Ureter (tissue), 1 donor: ENCODE measurements at regions not wholly inside any gene's neighbourhood (a gene's known extent, or its start where the extent isn't known, plus 50 kb on each side); places are given as distances from the start of the nearest gene placed in this dataset.
"Not testable (repeated sequence)": the region's sequence is repeated elsewhere in the genome, so short reads cannot be mapped to it uniquely, and the experiment has no call there.

Experiments used
- DNase-seq: peaks from one replicate; pipeline ENCODE4 v3.0.0-alpha.2; 2020; ENCODE audit warnings: low spot score
- donor health status: DM: yes; HTN: yes; CAD: no.

DNA sequence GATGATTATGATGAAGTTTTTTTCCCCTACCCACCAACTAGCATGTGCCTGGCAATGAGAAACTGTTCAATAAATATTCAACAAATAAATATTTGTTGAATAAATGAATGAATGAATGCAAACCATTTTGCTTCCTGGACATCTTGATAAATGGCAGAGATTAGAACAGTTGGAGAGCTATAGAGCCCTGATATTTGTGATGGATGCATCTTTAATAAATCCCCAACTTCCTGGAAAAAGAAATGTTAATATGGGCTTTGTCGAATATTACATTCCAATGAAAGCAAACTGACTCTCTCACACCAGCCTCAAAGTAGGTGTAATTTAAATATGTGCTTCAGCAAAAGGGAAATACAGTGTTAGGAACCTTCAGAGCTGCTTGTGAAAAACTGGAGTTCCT is 419.7 kb downstream of the MID1IP1 start:
- no peak for DNase-seq

DNA sequence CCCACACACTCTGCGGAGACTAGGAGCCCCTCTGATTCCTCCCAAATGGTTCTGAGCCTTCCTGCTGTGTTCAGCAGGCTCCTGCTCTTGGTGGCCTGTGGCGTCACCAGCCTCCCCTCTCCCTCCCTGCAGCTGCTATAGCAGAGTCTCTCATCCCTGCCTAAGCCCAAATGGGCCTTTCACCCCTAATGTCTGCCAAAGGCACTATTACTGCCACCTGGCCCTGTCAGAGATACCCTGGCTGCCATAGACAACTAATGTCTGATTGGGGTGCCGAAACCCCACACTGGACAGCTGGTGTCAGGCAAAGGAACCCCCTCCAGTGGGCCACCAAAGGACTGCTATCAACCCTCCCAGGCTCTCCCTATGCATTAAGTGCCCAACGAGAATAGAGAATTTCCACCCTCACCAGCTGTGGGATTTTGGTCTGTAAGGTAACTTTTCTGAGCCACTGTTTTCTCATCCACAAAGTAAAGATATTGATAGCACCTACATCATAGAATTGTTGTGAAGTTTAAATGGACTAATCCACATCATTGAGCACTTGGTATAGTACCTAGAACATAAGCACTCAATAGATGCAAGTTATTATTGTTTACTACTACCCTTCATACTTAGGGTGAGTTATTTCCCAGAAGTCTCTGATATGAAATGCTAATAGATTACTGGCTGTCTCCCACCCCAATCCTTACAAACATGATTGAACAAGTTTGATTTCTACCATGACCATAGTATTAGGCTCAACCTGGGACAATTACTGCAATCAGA is 421.3 kb downstream of the MID1IP1 start:
- DNase-seq: no peak

DNA sequence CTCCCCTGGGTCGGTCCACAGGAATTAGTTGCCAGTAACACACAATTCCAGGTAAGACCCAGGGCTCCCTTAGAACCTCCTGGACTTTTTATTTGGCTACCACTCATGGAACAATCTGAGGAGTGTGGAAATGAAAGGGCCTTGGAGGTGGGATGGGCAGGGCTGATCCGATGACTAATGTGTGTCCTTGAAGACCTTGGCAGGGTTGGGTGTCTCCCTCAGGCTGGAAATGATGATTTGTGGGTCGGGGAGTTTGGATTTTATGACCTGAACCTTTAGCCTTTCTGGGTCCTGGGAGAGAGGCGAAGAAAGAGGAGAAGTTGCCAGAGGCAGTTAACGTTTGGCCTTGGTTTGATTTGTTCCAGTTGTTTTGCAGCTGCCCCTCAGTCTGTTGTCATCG is 425.0 kb downstream of the MID1IP1 start:
- no peak for DNase-seq

DNA sequence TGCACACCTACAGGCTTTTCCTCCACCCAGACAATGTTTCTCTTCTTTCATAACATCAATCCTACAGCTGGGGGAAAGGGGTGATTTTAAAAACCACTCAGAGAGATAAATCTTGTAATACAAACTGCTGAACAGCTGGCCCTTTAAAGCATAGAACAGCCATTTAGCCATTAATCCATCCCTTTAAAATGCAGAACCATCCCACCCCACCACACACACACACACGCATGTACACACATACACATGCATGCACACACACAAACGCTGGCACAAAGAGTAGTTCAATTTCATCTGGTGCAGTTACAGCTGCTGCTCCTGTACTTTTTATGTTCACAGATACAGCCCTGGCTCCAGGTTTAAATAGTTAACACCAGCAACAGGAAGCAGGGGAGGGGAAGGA is 426.1 kb downstream of the MID1IP1 start:
- no peak for DNase-seq

DNA sequence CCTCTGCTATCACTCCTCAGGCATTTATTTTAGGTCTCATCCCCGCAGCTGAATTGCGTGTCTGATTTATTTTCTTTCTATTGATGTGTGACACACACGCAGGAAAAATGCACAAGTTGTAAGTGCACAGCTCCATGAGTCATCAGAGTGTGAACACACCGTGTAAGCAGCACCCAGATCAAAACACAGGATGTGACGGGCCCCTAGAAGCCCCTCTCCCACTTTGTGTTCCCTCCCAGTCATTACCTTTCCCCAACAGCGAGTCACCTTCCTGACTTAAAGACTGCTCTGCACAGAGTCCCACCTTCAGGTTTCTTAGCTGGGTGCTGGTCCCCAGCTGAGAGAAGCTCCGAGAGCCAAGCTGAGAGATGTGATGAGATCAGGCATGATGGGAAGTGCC is 436.7 kb downstream of the MID1IP1 start:
- DNase-seq: no peak

DNA sequence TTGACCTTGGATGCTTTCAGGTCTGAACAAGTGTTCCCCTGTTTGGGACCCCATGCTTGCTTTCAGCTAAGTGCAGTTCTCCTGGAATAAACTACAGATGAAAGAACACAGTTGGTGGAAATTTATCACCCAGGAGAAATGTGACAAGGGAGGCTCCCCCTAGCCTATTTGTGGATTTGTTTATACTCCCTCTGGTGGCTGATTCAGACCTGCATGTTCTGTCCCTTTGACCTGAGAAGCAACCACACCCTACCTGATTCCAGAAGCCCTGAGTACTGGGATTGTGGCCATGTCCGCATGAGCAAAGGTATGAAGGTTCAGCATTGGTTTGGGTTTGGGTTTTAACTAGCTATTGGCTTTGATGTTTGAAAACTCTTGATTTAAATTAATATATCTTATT is 440.9 kb downstream of the MID1IP1 start:
- no peak for DNase-seq

DNA sequence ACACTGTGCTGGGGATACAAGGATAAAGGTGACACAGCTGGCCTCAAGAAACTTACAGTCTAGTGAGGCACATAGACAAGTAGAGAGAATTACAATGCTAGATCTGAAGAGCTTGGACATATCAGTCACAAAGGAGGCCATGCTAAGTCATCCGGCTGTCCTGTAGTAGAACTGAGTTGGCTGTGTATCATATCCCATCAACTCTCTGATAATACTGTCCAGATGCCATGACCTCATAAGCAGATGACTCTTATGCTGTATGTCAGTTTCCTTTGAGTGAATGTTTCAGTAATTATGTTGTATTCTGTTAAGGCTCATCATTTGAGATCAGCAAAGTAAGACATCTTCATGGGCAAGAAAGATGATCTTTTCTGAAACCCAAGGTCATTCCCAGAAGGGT is 442.9 kb downstream of the MID1IP1 start:
- DNase-seq: no peak

DNA sequence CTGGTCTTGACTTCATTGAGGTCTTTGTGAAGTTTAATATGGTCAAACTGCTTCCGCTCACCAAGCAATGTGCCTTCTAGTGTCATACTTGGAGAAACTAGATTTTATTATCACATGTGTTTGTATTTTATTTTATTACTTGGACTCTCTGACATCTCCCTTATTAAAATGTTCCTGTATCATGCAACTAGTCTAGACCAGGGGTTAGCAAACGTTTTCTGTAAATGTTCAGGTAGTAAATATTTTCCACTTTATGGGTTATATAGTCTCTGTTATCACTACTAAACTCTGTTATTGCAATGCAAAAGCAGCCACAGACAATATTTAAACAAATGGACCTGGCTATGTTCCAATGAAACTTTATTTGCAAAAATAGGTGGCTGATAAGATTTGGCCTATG is 443.8 kb downstream of the MID1IP1 start:
- DNase-seq: no peak

DNA sequence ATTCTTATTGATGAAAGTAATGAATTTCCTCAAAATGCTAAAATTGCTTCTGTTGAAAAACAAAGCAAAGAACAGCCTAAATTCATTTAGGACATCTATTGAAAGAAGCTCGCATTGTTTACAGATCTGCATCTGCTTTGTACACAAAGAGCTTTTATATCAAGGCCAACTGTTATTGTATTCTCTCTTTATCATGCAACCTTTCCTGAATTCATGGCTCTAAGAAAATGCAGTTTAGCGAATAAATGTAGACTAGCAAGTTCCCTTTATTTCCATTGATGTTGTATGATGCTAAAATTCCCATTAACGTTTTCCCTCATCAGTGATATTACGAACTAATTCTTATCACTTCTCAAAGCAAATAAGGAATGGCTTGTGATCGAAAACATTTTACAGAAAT is 446.3 kb downstream of the MID1IP1 start:
- DNase-seq: no peak

DNA sequence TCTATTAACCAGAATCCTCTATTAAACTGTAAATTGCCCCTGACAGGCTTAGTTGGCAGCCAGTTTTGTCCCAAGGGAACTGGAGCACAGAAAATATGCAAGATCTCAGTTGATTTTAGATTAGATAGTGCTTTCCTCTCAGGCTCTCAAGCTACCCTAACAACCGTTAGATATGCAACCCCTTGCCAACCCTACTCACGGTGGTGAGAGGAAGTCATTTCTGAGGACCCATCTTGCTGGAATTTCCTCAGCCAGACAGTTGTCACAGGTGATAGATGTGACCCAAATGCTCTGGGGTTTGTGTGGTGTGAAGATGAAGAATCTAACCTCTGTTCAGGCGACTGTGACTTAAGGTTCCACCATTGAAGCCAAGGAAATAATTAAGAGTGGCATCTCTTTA is 447.1 kb downstream of the MID1IP1 start:
- no peak for DNase-seq

DNA sequence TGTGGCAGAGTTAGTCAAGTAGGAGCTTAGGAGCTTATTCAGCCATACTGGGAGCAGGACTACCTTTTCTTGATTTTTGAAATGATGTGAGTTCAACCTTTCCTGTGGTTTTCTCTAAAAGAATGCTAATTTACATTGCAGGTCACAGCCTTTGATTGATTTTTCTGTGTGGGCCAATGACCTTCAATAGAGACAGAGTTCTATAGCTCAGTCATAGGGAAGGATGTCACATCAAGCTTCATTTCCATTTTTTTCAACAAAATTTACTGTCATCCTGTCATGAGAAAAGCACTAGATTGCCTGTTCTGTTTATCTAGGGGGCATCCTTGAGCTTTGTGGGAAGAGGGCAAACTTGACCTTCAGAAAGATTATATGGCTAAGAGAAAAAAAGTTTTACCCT is 448.7 kb downstream of the MID1IP1 start:
- DNase-seq: no peak

DNA sequence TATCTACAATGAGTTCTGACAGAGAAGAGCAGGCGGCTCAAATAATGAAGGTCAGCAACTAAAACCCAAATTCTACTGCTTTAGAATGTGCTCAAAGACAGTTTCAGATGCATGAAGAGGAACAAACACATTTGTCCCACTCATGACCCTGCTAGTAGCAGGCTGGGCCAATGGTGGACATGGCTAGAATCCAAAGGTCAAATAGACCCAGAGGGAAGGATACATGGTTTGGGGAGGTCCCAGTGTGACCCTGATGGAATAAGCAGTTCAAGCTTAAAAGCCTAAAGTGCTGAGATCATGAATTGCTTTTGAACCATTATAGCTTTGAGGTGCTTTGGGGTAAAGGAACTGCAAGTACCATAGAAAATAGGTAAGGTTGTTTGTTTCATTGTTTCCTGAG is 450.7 kb downstream of the MID1IP1 start:
- no peak for DNase-seq

DNA sequence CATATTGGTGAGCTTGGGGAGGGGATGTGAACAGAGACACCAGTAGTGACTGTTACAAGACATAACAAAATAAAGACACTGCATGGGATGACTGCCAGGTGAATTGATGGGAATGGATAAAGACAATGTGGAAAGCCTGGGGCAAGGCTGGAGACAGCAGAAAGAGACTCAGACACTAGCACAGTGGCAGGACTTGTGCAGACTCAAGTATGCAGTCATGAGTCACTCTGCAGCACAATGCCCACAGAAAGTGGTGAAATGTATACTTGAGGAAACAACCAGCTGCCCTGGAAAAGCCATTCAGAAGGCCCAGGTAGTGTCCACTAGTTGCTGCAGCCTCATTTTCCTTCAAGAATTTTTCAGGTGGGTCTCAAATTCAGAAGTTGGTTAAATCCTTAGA is 452.3 kb downstream of the MID1IP1 start:
- DNase-seq: no peak

DNA sequence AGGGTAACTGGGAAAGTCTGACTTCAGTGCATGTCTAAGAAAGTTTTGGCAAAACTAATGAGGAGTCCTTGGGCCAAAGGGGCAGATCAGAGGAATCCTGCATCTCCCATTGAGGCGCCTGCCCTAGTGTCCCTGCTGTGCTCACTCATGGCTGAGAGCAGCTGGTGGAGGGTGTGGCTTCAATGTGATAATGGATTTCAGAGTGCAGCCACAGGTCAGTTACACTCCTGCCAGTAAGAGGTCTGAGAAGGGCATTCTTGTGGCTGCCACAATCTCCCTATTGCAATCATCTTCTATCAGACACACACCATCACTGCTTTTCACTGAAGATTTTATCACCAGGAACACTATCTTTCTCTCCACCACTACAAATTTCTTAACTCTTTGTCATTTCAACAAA is 457.1 kb downstream of the MID1IP1 start:
- DNase-seq: no peak

DNA sequence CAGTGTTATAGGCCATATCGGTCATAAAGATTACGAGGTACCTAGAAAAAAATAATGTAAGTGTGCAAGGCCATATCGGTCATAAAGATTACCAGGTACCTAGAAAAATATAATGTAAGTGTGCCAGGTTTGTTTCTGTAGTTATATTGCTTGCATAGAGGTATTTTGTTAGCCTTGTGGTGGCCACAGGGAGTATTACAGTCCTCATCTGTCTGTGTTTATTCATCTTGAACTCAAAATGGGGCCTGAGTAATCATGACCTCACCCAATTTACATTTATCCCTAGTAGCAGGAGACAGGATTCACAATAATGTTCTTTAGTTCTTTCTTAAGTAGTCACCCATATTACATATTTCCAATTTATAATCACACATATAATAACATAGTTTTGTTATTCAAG is 459.7 kb downstream of the MID1IP1 start:
- DNase-seq: no peak

DNA sequence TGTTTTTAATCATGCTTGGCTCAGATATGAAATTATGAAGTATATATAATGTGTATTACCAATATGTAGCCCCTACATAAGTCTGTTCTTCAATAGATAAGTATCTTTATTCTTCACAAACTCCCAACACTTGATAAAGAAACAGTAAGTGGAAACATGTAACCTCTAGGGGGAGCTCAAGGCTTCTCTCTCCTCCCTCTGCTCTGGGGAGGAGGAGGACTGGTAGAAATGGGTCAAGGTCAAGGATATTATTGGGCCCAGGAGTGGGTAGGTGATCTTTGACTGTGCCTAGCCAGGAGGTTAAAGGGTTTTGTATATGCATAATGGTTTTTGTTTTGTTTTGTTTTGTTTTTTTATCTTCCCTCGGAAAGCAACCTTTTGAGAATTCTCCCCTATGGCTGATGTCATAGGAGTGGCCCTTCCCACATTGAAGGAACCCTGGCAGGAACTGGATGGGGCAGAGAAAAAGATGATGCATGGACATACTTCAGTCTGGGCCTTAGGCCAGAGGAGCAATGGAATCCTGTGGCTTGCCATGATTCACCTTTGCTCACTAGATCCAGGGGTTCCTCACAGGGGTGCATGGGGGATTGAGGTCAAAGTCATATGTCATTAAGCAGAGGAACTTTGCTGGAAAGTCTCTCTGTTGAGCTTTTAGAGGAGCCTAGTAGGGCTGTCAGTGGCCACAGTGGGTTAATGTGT is 460.3 kb downstream of the MID1IP1 start:
- DNase-seq: no peak

DNA sequence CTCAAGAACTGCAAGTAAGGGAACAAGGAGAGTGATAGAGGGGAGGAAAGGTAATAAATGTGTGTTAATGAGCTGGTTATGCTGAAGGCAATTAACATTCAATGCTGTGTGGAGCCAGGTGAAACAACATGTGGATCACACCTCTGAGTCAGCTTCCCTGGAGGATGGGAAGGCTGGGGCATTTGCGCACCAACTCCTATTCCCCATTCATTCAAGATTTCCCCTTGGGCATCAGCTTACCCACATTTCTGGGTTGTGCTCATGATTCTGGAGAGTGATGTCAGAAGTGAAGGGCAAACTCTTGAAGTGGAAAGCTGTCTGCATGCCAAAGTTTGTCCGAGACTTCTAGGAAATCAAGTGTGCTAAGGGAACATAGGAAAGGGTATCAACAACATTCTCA is 461.4 kb downstream of the MID1IP1 start:
- DNase-seq: no peak

DNA sequence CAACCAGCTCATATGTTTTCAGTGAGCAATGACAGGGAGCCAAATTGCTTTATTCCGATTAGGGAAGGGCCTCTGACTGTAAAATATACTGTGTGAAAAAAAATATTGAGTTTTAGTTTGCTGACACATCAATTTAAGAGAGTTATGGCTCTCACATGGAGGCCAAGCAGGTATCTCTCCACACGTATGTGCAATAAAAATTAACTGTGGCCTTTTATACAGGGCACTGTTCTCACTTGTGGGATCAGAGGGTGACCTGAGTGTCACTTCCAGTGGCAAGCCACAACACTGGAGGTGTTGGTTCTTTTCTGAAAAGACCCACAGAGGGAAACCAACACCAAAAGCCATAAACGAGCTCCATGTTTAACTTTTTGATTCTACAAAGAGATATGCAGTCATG is 462.8 kb downstream of the MID1IP1 start:
- no peak for DNase-seq

DNA sequence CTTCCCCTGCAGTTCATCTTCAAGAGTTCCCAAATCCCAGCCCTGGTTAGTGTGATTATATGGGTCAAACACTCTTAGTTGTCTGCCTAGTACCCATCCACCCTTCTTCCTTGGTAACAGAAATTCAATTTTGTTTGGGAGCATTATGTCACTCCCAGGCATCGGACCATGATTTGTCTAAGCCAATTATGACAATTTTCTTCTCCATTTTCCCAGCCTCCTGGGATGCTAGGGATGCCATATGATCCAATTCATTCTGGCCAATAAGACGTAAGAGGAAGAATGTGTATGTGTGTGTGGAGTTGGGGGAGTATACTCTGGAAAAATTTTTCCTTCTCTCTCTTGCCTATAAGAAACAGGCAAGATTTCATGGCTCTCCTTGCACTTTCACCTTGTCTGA is 465.9 kb downstream of the MID1IP1 start:
- DNase-seq: no peak

DNA sequence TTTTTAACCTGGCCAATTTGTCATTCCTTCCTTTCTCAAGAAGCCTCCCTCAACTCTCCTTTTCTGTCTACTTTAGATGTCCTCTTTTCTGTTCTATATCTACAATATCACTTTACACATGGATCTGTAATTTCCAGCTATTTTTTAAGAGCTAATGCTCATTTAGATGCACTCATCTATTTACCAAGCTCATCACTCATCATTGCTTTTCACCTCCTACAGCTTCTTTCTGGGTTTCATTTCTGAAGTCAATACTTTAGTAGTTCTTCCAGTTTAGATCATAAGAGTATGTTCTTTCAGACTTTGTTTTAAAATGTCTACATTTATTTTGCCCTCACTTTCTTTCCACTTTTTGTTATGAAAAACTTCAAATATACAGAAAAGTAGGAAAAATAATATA is 466.9 kb downstream of the MID1IP1 start:
- no peak for DNase-seq

DNA sequence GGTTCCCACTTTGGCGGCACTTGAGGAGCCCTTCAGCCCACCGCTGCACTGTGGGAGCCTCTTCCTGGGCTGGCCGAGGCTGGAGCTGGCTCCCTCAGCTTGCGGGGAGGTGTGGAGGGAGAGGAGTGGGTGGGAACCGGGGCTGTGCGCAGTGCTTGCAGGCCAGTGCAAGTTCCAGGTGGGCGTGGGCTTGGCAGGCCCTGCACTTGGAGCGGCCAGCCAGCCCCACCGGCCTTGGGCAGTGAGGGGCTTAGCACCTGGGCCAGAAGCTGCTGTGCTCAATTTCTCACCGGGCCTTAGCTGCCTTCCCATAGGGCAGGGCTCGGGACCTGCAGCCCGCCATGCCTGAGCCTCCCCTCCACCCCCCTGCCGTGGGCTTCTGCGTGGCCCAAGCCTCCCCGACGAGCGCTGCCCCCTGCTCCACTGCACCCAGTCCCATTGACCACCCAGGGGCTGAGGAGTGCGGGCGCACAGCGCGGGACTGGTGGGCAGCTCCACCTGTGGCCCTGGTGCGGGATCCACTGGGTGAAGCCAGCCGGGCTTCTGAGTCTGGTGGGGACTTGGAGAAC is 474.3 kb downstream of the MID1IP1 start:
- no peak for DNase-seq

DNA sequence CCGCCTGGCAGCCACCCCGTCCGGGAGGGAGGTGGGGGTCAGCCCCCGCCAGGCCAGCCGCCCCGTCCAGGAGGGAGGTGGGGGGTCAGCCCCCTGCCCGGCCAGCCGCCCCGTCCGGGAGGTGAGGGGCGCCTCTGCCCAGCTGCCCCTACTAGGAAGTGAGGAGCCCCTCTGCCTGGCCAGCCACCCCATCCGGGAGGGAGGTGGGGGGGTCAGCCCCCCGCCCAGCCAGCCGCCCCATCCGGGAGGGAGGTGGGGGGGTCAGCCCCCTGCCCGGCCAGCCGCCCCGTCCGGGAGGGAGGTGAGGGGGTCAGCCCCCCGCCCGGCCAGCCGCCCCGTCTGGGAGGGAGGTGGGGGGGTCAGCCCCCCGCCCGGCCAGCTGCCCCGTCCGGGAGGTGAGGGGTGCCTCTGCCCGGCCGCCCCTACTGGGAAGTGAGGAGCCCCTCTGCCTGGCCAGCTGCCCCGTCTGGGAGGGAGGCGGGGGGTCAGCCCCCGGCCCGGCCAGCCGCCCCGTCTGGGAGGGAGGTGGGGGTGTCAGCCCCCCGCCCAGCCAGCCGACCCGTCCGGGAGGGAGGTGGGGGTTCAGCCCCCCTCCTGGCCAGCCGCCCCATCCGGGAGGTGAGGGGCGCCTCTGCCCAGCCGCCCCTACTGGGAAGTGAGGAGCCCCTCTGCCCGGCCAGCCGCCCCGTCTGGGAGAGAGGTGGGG is 476.6 kb downstream of the MID1IP1 start:
- not testable (repeated sequence) for DNase-seq

DNA sequence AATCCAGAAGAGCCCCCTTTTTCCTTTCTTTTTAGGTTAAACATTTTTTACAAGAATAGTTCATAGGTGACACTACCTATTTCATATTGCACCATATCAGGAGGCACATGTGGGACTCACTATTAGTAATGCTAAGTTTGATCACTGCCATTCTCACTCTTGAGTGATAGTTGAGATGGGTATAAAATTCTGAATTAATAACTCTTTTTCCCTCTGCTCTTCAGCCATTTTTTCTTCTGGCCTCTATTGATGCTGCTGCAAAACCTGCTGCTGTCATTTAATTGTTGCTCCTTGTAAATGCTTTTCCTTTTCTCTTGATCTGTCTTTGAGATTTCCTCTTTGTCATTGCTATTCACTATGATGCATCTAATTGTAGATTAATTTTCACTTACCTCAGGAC is 482.0 kb downstream of the MID1IP1 start:
- DNase-seq: no peak
